NOMO-1 (cell line): ENCODE measurements at regions not wholly inside any gene's neighbourhood (a gene's known extent, or its start where the extent isn't known, plus 50 kb on each side); places are given as distances from the start of the nearest gene placed in this dataset.

Source experiments
- DNase-seq, 2 experiments: peaks; one replicate each; lab custom pipeline; 2025; ENCODE audit not compliant: unreplicated experiment in 2 of 2; lab: John Stamatoyannopoulos, UW

DNA sequence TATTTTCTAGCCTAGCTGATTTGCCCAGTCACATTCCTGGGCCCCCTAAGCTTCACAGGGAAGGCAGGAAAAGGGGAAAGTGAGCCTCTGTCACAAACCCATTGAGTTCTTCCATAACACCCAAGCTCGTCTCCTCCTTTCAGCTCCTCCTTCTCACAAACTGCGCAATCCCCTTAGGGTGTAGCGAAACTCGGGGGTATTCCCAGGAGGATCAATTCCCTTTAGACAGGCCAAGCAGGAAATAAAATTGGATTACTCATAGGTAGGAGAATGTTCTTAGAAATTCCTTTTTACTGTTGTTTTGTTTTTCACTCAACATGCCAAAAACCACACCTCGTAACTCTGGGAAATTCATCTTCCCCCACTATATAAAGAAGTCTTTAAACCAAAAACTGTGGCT is 139.3 kb downstream of the IRS2 start:
- DNase-seq, result no peak

- no peak for DNase-seq
Observed at GRCh38 chr13:109646423-109646822, 140.0 kb downstream of the IRS2 start.

- DNase-seq, result no peak
Observed at GRCh38 chr13:109645831-109646230, 140.6 kb downstream of the IRS2 start.

DNA sequence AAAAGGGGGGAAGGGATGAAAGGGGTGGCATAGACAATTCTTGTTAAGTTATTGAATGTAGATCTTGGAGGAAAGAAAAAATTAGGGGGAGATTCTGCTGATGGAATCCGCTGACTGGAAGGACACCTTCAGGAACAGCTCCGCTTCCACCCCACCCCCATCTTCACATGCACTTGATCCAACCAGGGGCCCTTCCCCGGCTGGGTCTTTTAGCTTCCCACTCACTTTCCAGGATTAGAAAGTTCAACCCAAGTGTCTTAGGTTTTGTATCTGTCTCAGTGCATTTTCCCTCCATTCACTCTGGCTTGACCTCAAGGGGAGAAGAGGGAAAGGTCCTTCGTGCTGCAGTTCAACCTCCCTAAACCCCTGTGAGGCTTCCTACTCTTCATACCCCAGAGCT is 141.4 kb downstream of the IRS2 start:
- DNase-seq, result no peak

GRCh38 chr13:109644069-109644750 is 142.2 kb downstream of the IRS2 start:
- no peak for DNase-seq

GRCh38 chr13:109642358-109642757 is 144.0 kb downstream of the IRS2 start:
- DNase-seq, result no peak

- no peak for DNase-seq
Observed at GRCh38 chr13:109636736-109637135, 149.6 kb downstream of the IRS2 start.

DNA sequence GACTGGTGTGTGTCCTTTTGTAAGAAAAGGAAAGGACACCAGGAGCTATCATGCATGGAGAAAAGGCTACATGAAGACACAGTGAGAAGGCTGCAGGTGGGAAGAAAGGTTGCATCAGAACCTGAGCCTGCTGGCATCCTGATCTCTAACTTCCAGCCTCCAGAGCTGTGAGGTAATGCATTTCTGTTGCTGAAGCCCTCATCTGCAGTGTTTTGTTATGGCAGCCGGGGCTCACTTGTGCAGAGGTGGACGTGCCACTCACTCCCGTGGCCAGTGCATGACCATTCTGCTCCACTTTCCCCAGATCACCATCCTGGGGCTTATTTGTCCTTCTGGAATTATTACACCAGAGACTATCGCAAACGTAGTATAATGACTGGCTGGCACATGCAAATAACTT is 155.3 kb downstream of the IRS2 start:
- DNase-seq, result no peak

GRCh38 chr13:109630271-109630670 is 156.1 kb downstream of the IRS2 start:
- no peak for DNase-seq

- DNase-seq, result no peak
Observed at GRCh38 chr13:109629737-109630136, 156.6 kb downstream of the IRS2 start.

- DNase-seq, result no peak
Observed at GRCh38 chr13:109628251-109628699, 158.1 kb downstream of the IRS2 start.

DNA sequence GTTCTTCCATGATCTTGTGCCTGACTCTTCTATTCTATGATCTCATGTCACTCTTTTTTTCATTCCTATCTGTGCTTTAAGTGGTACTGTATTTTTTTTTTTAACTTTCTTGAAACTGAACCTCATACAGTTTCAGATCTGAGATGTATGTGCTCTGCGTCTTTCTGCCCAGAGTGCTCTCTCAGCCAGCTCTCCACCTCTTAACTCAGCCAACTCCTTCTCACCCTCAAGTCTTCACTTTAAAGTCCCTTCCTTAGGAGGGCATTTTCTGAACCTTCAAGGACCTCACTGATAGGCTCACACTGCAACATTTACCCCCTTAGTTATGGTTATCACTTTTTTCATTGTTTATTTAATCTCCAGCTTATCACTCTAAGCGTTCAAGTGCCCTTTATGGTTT is 158.7 kb downstream of the IRS2 start:
- DNase-seq, result no peak

GRCh38 chr13:109626386-109627171 is 159.8 kb downstream of the IRS2 start:
- DNase-seq, result no peak

- no peak for DNase-seq
Observed at GRCh38 chr13:109625156-109625555, 161.2 kb downstream of the IRS2 start.

- no peak for DNase-seq
Observed at GRCh38 chr13:109622006-109622405, 164.4 kb downstream of the IRS2 start.

- DNase-seq, result no peak
Observed at GRCh38 chr13:109615721-109616420, 170.5 kb downstream of the IRS2 start.

- no peak for DNase-seq
Observed at GRCh38 chr13:109611912-109612691, 174.3 kb downstream of the IRS2 start.

GRCh38 chr13:109610517-109610916 is 175.9 kb downstream of the IRS2 start:
- peak in 1 of 2 experiments; percentile 12 for DNase-seq

DNA sequence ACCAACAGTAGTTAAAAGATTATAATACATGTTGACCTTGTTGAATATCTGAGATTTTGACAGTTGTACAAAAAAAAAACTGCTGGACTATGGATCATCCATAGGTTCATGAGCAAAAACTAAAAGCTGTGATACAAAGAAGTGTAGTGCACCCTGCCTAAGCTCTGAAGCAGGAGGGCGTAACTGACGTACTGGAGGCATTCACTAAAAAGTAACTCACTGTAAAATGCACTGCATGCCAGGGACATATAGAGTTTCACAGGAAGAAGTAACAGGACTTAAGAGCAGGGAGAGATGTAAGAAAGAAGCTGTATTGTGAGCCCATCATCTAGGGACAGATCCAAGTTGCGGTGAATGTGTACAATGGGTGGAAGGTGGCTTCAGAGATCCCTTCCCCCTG is 177.9 kb downstream of the IRS2 start:
- DNase-seq, result no peak

- DNase-seq, result no peak
Observed at GRCh38 chr13:109608059-109608458, 178.3 kb downstream of the IRS2 start.

DNA sequence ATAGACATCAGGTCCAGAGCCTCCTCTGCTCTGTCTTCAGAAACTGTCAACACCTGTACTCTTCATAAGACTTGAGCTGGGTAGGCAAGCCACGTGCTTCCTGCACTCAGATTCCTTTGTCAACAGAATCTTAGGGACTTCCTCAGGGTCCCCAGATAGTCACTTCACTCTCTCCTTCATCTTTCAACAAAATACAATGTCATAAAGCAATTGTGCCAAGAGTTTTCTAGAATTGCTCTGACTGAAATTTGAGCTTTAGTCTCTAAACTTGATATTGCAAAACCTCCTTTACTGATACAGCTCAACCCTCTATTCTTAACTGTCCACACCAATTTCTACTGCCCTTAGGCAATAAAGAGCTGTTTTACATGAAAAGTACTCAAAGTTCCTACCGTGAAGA is 179.9 kb downstream of the IRS2 start:
- DNase-seq, result no peak
